ENCODE measurements at regions not wholly inside any gene's neighbourhood (a gene's known extent, or its start where the extent isn't known, plus 50 kb on each side); places are given as distances from the start of the nearest gene placed in this dataset.
"Not testable (repeated sequence)": the region's sequence is repeated elsewhere in the genome, so short reads cannot be mapped to it uniquely, and the experiment has no call there.

- DNase-seq: no peak
These were observed 917.8 kb upstream of the ADGRB3 start for GRCh38 chr6:67717281-67717680.

- no peak for DNase-seq
These were observed 928.7 kb upstream of the ADGRB3 start for GRCh38 chr6:67706388-67706787.

GRCh38 chr6:67698534-67698933 is 936.5 kb upstream of the ADGRB3 start:
- no peak for DNase-seq

- no peak for DNase-seq
These were observed 941.0 kb upstream of the ADGRB3 start for GRCh38 chr6:67694127-67694526.

GRCh38 chr6:67689329-67689728 is 945.8 kb upstream of the ADGRB3 start:
- DNase-seq: no peak

- DNase-seq: no peak
These were observed 947.7 kb upstream of the ADGRB3 start for GRCh38 chr6:67687396-67687795.

GRCh38 chr6:67686225-67686624 is 948.9 kb upstream of the ADGRB3 start:
- DNase-seq: not testable (repeated sequence)

- DNase-seq: no peak
These were observed 951.1 kb upstream of the ADGRB3 start for GRCh38 chr6:67683960-67684359.

GRCh38 chr6:67680297-67680932 is 954.7 kb upstream of the ADGRB3 start:
- no peak for DNase-seq

- no peak for DNase-seq
These were observed 955.4 kb upstream of the ADGRB3 start for GRCh38 chr6:67679566-67680296.

- no peak for DNase-seq
These were observed 958.2 kb upstream of the ADGRB3 start for GRCh38 chr6:67676892-67677291.

- DNase-seq: no peak
These were observed 967.3 kb upstream of the ADGRB3 start for GRCh38 chr6:67667637-67668422.

GRCh38 chr6:67666177-67666964 is 968.7 kb upstream of the ADGRB3 start:
- DNase-seq: no peak

GRCh38 chr6:67664942-67665341 is 970.1 kb upstream of the ADGRB3 start:
- DNase-seq: no peak

- DNase-seq: no peak
These were observed 971.8 kb upstream of the ADGRB3 start for GRCh38 chr6:67663105-67663895.

- DNase-seq: no peak
These were observed 981.5 kb upstream of the ADGRB3 start for GRCh38 chr6:67653561-67653960.

GRCh38 chr6:67646550-67646949 is 988.5 kb upstream of the ADGRB3 start:
- no peak for DNase-seq

- no peak for DNase-seq
These were observed 991.8 kb upstream of the ADGRB3 start for GRCh38 chr6:67643281-67643680.

- DNase-seq: no peak
These were observed 992.5 kb upstream of the ADGRB3 start for GRCh38 chr6:67642582-67642981.

GRCh38 chr6:67640484-67640883 is 994.6 kb upstream of the ADGRB3 start:
- DNase-seq: no peak

GRCh38 chr6:67639161-67639560 is 995.9 kb upstream of the ADGRB3 start:
- DNase-seq: no peak

- no peak for DNase-seq
These were observed 1000.9 kb upstream of the ADGRB3 start for GRCh38 chr6:67634199-67634598.

Data from CD4-positive, alpha-beta T cell treated with Interleukin-12 subunit alpha and Interleukin-12 subunit beta, for 1 hour (primary cell).